ENCODE measurements at regions not wholly inside any gene's neighbourhood (a gene's known extent, or its start where the extent isn't known, plus 50 kb on each side); places are given as distances from the start of the nearest gene placed in this dataset.

GRCh38 chr4:91837608-91838029 lies 466.1 kb upstream of the GRID2 start:
- no peak for TF ChIP-seq CTCF (IDR thresholded peaks at IDR 0.05)
- Mint-ChIP-seq H3K27ac (no peak overlapping the region), H3K4me1 (ENCODE audit: low read depth) (no peaks in the 10 kb centered on the region), H3K4me3 (no peak overlapping the region), H3K9me3 (peaks cover 49% of the 10 kb centered on the region), H3K36me3 (ENCODE audit: low read depth) (no peaks in the 10 kb centered on the region; the same call in 1 of the 2 replicates), H3K27me3 (ENCODE audit: insufficient read depth) (no peaks in the 10 kb centered on the region; the same call in 1 of the 2 replicates)
- no peak for DNase-seq

GRCh38 chr4:91838181-91838861 lies 465.4 kb upstream of the GRID2 start:
- Mint-ChIP-seq H3K4me3 (no peak overlapping the region), H3K36me3 (ENCODE audit: low read depth) (no peaks in the 10 kb centered on the region; the same call in 1 of the 2 replicates), H3K4me1 (ENCODE audit: low read depth) (no peaks in the 10 kb centered on the region), H3K9me3 (peaks cover 42% of the 10 kb centered on the region), H3K27me3 (ENCODE audit: insufficient read depth) (no peaks in the 10 kb centered on the region; the same call in 1 of the 2 replicates), H3K27ac (no peak overlapping the region)
- TF ChIP-seq CTCF (IDR thresholded peaks at IDR 0.05): no peak
- DNase-seq: no peak

- Mint-ChIP-seq H3K9me3 (peaks cover 23% of the 10 kb centered on the region), H3K4me1 (ENCODE audit: low read depth) (no peaks in the 10 kb centered on the region), H3K4me3 (no peak overlapping the region), H3K36me3 (ENCODE audit: low read depth) (no peaks in the 10 kb centered on the region), H3K27ac (no peak overlapping the region), H3K27me3 (ENCODE audit: insufficient read depth) (no peaks in the 10 kb centered on the region; the same call in 1 of the 2 replicates)
- TF ChIP-seq CTCF (IDR thresholded peaks at IDR 0.05): no peak
- no peak for DNase-seq
Measured at GRCh38 chr4:91840359-91840758, 463.4 kb upstream of the GRID2 start.

GRCh38 chr4:91846233-91846632 lies 457.5 kb upstream of the GRID2 start:
- Mint-ChIP-seq H3K4me1 (ENCODE audit: low read depth) (no peaks in the 10 kb centered on the region), H3K27me3 (ENCODE audit: insufficient read depth) (no peaks in the 10 kb centered on the region; the same call in 1 of the 2 replicates), H3K36me3 (ENCODE audit: low read depth) (no peaks in the 10 kb centered on the region), H3K9me3 (peaks cover 17% of the 10 kb centered on the region), H3K27ac (no peak overlapping the region), H3K4me3 (no peak overlapping the region)
- no peak for DNase-seq
- TF ChIP-seq CTCF (IDR thresholded peaks at IDR 0.05): no peak

GRCh38 chr4:91851456-91851855 lies 452.3 kb upstream of the GRID2 start:
- Mint-ChIP-seq H3K36me3 (ENCODE audit: low read depth) (no peaks in the 10 kb centered on the region), H3K9me3 (peaks cover 21% of the 10 kb centered on the region), H3K4me1 (ENCODE audit: low read depth) (no peaks in the 10 kb centered on the region), H3K4me3 (no peak overlapping the region), H3K27ac (no peak overlapping the region), H3K27me3 (ENCODE audit: insufficient read depth) (no peaks in the 10 kb centered on the region)
- no peak for DNase-seq
- no peak for TF ChIP-seq CTCF (IDR thresholded peaks at IDR 0.05)

Data from HFFc6 (cell line).